ENCODE measurements at regions not wholly inside any gene's neighbourhood (a gene's known extent, or its start where the extent isn't known, plus 50 kb on each side); places are given as distances from the start of the nearest gene placed in this dataset.
A peak's percentile ranks its signal among the peaks of the same experiment; 100 is the strongest.
"Not testable (repeated sequence)": the region's sequence is repeated elsewhere in the genome, so short reads cannot be mapped to it uniquely, and the experiment has no call there.

DNA sequence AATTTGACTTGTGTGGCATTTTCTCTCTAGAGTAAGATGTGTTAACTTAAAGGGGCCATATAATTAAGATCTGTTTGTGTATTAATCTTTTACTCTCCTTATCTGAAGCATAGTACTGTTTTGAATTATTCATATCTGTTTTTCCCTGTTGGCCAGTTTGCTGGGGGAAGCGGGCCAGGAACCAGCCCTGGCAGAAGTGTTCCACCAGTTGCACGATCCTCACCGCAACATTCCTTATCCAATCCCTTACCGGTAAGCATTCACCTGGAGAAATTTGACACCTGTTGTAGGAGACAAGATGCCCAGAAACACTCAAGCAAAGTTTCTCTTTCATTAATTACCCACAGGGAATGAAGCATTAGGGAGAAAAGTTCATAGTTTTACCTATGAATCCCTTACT is 92.2 kb upstream of the GARIN1A start:
- POLR2A ChIA-PET, result interaction anchor here (0.6 kb wide), 1 partner anchor 293 kb away, joined by 3 read pairs; no protein-coding TSS in a partner anchor
- CTCF ChIA-PET (ENCODE audit: low intra/inter-chr PET ratio); H3K4me2 ChIP-seq (ENCODE audit: insufficient read depth, low read length): not testable (repeated sequence)

DNA sequence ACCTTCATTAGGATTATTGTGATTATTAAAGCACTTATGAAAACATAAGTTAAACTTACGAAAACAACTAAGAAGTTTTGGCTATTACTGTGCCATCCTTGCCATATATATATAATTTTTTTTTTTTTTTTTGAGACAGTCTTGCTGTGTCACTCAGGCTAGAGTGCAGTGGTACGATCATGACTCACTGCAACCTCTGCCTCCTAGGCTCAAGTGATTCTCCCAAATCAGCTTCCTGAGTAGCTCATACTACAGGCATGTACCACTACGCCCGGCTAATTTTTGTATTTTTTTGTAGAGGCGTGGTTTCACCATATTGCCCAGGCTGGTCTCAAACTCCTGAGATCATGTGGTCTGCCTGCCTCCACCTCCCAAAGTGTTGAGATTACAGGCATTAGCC is 91.0 kb upstream of the GARIN1A start:
- H2AFZ ChIP-seq (ENCODE audit: low read depth, low read length); H3K9me1 ChIP-seq (ENCODE audit: control insufficient read depth, insufficient read depth, low read length); H3K79me2 ChIP-seq (ENCODE audit: control insufficient read depth, insufficient read depth, low read length); in situ Hi-C loops (cut with MboI); H3K9me3 ChIP-seq (replicated peaks; ENCODE audit: control insufficient read depth, insufficient read depth, low read depth, low read length); POLR2A ChIA-PET; H3K27ac ChIP-seq (ENCODE audit: extremely low read depth, low read depth, low read length); H3K4me1 ChIP-seq (replicated peaks in 1 of 2; ENCODE audit: control insufficient read depth in 2 of 2, insufficient read depth in 2 of 2, low read length in 2 of 2); intact Hi-C loops (cut with micrococcal nuclease); FAIRE-seq; H3K4me2 ChIP-seq (ENCODE audit: insufficient read depth, low read length); H3K27me3 ChIP-seq (ENCODE audit: control insufficient read depth in 2 of 2, insufficient read depth in 2 of 2, low read length in 2 of 2); H4K20me1 ChIP-seq (replicated peaks; ENCODE audit: control insufficient read depth, insufficient read depth, low read length); BruUV-seq (replicated peaks); CTCF ChIA-PET (ENCODE audit: low intra/inter-chr PET ratio); H3K4me3 ChIP-seq; H3K9ac ChIP-seq (ENCODE audit: insufficient read depth in 1 of 2, low read depth in 2 of 2, low read length in 2 of 2); TF ChIP-seq JUND (tag; IDR thresholded peaks at IDR 0.05; ENCODE audit: borderline replicate concordance, low read depth, low read length): not testable (repeated sequence)
- ATAC-seq (peak; percentile 58; the same call in 2 of the 3 replicates), DNase-seq (ENCODE audit: extremely low read depth in 1 of 4, low spot score in 3 of 4) (peak in 1 of 4 experiments; percentile 20)
- peaks cover 34% of the 10 kb centered on the region; the same call in 1 of the 3 replicates for H3K36me3 ChIP-seq (ENCODE audit: control insufficient read depth, insufficient read depth, low read length)
- 68% methylated on average over 5 of the region's 5 CpGs for WGBS (ENCODE audit: insufficient coverage, low coverage, missing lambda C conversion rate)
- TF ChIP-seq ZNF384 (IDR thresholded peaks at IDR 0.05; ENCODE audit: low read depth, low read length) (0 out of 2 replicates have a peak, but pooled peaks have one; percentile 14), NFE2 (IDR thresholded peaks at IDR 0.05; ENCODE audit: low read depth) (peak; percentile 33; the same call in 1 of the 2 replicates), JUND (IDR thresholded peaks at IDR 0.05; ENCODE audit: borderline replicate concordance, low read depth, low read length) (peak; percentile 22; the same call in 1 of the 2 replicates)

More for the DNA sequence above, 92.2 kb upstream of the GARIN1A start:
- H3K27me3 ChIP-seq (ENCODE audit: control insufficient read depth in 2 of 2, insufficient read depth in 2 of 2, low read length in 2 of 2); H3K9me3 ChIP-seq (replicated peaks; ENCODE audit: control insufficient read depth, insufficient read depth, low read depth, low read length); H4K20me1 ChIP-seq (replicated peaks; ENCODE audit: control insufficient read depth, insufficient read depth, low read length); intact Hi-C loops (cut with micrococcal nuclease); DNase-seq (ENCODE audit: extremely low read depth in 1 of 4, low spot score in 3 of 4); H3K4me1 ChIP-seq (replicated peaks in 1 of 2; ENCODE audit: control insufficient read depth in 2 of 2, insufficient read depth in 2 of 2, low read length in 2 of 2); in situ Hi-C loops (cut with MboI); FAIRE-seq; BruUV-seq (replicated peaks); ATAC-seq; H3K9me1 ChIP-seq (ENCODE audit: control insufficient read depth, insufficient read depth, low read length); H2AFZ ChIP-seq (ENCODE audit: low read depth, low read length); H3K79me2 ChIP-seq (ENCODE audit: control insufficient read depth, insufficient read depth, low read length); H3K4me3 ChIP-seq; H3K9ac ChIP-seq (ENCODE audit: insufficient read depth in 1 of 2, low read depth in 2 of 2, low read length in 2 of 2); H3K27ac ChIP-seq (ENCODE audit: extremely low read depth, low read depth, low read length): not testable (repeated sequence)
- H3K36me3 ChIP-seq (ENCODE audit: control insufficient read depth, insufficient read depth, low read length), result peaks cover 37% of the 10 kb centered on the region; the same call in 1 of the 3 replicates
- 92% methylated on average over 3 of the region's 4 CpGs for WGBS (ENCODE audit: insufficient coverage, low coverage, missing lambda C conversion rate)

GRCh38 chr7:128581825-128582561 is 90.1 kb upstream of the GARIN1A start:
- H3K9me1 ChIP-seq (ENCODE audit: control insufficient read depth, insufficient read depth, low read length); H3K27ac ChIP-seq (ENCODE audit: extremely low read depth, low read depth, low read length); H3K4me1 ChIP-seq (replicated peaks in 1 of 2; ENCODE audit: control insufficient read depth in 2 of 2, insufficient read depth in 2 of 2, low read length in 2 of 2); ATAC-seq; H3K27me3 ChIP-seq (ENCODE audit: control insufficient read depth in 2 of 2, insufficient read depth in 2 of 2, low read length in 2 of 2); H3K9me3 ChIP-seq (replicated peaks; ENCODE audit: control insufficient read depth, insufficient read depth, low read depth, low read length); FAIRE-seq; H3K9ac ChIP-seq (ENCODE audit: insufficient read depth in 1 of 2, low read depth in 2 of 2, low read length in 2 of 2); DNase-seq (ENCODE audit: extremely low read depth in 1 of 4, low spot score in 3 of 4); CTCF ChIA-PET (ENCODE audit: low intra/inter-chr PET ratio); H3K79me2 ChIP-seq (ENCODE audit: control insufficient read depth, insufficient read depth, low read length); H2AFZ ChIP-seq (ENCODE audit: low read depth, low read length); intact Hi-C loops (cut with micrococcal nuclease); BruUV-seq (replicated peaks); H3K4me2 ChIP-seq (ENCODE audit: insufficient read depth, low read length); POLR2A ChIA-PET; H3K4me3 ChIP-seq; H4K20me1 ChIP-seq (replicated peaks; ENCODE audit: control insufficient read depth, insufficient read depth, low read length); in situ Hi-C loops (cut with MboI): not testable (repeated sequence)
- peaks cover 35% of the 10 kb centered on the region; the same call in 1 of the 3 replicates for H3K36me3 ChIP-seq (ENCODE audit: control insufficient read depth, insufficient read depth, low read length)
- 59% methylated on average over 2 of the region's 2 CpGs for WGBS (ENCODE audit: insufficient coverage, low coverage, missing lambda C conversion rate)

Data from K562 (cell line).